RCC 7860 (cell line): ENCODE measurements at regions not wholly inside any gene's neighbourhood (a gene's known extent, or its start where the extent isn't known, plus 50 kb on each side); places are given as distances from the start of the nearest gene placed in this dataset.

Source experiments
- DNase-seq: peaks from one replicate; pipeline ENCODE4 v3.0.0-alpha.2; 2015; ENCODE audit warnings: low spot score
- FAIRE-seq: peaks from 2 replicates; lab custom pipeline; 2012; peaks lifted over from hg19 to GRCh38; lab: Jason Lieb, UNC

DNA sequence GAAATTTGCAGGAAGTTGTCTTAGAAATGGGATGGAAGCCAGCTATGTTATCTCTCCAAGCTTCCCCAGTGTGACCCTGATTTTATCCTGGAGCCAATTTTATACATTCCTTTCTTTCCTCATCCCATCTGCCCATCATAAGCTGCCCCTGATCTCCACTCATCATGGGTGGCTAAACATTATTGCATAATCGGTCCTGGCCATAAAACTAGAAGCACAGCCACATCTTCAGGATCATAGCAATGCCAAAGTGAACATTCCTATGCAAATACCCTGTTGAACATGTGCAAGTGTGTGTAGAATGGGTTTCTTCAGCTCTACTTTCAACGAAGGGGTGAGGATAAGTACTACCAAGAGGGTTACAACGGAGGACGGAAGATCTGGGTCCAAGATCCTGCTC is 50.6 kb upstream of the COG2 start:
- no peak for FAIRE-seq
- no peak for DNase-seq

DNA sequence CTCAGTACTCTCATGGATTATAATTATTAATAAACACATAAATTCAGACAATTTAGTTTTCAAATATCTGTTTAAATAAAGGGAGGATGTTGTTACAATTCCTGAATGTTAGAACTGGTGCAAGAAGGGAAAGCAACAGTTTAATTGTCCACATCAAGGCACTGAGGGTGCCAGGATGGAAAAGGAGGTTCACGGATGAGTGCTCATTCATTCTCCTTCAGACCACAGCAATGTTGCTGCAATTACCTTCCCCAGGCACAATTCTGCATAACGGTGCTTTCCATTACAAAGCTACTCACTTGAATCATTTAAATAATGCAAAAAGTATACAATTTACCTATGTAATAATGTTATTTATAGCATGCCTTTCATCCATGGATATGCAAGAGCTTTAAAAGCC is 52.3 kb upstream of the COG2 start:
- peak; percentile 85 for FAIRE-seq

DNA sequence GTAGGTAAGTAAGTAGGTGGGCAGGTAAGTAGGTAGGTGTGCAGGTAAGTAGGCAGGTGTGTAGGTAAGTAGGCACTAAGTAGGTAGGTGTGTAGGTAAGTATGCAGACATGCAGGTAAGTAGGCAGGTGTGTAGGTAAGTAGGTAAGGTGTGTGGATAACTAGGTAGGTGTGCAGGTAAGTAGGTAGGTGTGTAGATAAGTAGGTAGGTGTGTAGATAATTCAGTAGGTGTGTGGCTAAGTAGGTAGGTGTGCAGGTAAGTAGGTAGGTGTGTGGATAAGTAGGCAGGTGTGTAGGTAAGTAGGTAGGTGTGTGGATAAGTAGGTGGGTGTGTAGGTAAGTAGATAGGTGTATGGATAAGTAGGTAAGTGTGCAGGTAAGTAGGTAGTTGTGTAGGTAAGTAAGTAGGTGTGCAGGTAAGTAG is 53.9 kb upstream of the COG2 start:
- DNase-seq (no peak), FAIRE-seq (no peak)

More for the DNA sequence above, 52.3 kb upstream of the COG2 start:
- peak; percentile 3 for DNase-seq

DNA sequence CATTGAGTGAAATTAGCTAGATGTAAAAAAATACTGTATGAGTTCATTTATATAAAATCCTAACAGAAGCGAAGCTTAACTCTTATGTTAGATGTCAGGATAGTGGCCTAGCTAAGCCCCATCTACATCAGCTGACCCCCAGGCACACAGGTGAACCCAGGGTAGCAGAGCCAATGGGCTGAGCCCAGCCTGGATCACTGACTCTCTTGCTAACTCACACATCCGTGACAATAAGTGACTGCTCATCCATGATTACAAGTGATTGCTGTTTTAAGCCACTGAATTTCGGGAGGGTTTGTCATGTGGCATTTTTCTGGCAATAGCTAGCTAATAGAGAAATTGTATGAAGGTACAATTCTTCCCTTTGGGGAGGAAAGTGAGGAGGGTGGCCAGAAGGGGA is 55.2 kb upstream of the COG2 start:
- no peak for FAIRE-seq

DNA sequence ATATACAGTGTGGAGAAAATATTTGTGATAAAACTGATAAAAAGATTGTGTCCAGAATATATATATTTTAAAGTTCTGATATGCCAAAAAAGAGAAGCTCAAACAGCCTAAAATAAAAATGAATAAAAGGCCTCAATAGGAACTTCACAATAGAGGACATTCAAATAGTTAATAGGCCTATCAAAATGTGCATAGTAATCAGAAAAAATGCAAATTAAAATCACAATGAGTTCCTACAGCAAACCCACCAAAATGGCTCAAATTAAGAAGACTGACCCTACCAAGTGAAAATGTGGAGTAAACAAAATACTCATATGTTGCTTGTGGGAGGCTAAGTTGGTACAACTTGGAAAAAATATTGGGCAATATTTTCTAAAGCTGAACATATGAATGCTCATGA is 57.6 kb upstream of the COG2 start:
- DNase-seq (peak; percentile 2), FAIRE-seq (no peak)

More for the DNA sequence above, 55.2 kb upstream of the COG2 start:
- peak; percentile 3 for DNase-seq

DNA sequence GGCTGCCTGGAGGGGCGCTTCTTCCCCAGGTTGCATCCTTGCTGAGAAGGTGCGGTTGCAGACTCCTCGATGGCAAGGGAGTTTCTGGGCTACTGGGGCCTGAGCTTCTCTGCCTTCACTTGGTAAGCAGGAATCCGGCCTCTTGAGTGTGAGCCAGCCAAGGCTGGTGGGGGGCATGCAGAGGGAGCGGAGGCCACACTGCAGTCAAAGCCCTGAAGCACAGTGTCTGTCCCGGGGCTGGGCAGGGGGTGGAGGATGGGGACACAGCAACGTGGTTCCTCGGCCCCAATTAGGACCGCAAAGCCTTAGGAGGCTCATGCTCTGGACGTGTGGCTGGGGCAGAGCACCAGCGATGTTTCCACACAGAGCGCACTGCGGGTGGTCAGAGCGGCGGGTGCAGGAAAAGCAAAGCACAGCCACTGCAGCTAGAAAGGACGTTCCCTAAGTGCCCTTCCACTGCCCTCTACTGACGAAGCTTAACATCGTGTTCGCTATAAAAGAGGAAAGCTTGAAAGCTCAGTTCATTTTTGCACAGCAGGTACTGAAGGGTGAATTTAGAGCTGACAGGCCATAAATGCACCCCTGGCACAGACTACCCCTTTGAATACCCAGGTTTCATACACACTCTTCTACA is 60.7 kb upstream of the COG2 start:
- no peak for FAIRE-seq
- DNase-seq: no peak

DNA sequence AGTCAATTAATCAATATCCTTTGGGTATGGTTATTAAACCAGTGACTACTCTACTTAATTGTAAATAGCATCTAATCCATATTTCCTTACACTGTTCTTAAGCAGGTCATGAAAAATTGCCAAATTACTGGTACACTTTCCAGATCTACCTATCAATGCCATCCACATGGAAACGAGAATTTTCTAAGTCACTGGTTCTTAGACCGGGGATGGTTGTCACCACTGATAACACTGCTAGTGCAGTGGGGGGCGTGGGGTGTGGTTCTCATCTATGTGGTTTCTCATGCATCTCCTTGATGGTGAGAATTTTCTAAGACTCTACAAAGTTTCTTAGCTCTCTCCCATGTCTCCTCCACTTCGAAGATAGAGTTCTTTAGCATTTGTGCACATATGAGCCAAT is 63.7 kb upstream of the COG2 start:
- FAIRE-seq (no peak), DNase-seq (no peak)

DNA sequence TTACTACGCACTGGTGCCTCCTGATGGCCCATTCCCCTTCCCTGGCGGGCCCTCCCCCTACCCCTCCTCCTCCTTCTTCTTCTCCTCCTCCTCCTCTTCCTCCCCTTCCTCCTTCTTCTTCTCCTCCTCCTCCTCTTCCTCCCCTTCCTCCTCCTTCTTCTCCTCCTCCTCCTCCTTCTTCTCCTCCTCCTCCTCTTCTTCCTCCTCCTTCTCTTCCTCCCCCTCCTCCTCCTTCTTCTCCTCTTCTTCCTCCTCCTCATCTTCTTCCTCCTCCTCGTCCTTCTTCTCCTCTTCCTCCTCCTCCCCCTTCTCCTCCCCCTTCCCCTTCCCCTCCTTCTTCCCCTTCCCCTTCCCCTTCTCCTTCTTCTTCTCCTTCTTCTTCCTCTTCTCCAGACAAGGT is 64.7 kb upstream of the COG2 start:
- DNase-seq (no peak), FAIRE-seq (no peak)

DNA sequence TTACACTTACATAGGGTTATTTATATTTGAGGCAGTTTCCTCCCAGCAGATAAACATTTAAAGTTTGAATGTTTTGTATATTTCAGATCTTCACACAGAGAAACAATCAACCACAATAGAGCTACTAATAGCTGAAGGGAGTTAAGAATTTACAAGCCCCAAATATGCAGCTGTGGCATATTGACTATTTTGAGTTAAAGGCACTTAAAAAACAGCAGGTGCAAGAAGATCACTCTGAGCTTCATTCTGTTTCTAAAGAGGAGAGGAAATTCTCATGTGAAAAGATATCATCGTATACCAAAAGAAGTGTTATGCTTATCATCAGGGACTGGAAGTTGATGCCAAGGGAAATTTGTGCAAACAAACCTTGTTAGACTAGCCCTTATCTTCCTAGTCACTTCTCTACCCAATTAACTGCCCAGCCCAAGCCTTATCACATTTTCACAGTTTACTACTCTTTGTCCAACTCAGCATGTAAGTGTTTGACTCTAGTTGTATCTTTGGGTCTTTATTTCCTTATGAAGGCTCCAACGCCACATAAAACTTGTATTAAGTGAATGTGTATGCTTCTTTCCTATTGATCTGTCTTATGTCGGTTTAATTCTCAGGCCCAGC is 66.3 kb upstream of the COG2 start:
- no peak for DNase-seq
- no peak for FAIRE-seq

DNA sequence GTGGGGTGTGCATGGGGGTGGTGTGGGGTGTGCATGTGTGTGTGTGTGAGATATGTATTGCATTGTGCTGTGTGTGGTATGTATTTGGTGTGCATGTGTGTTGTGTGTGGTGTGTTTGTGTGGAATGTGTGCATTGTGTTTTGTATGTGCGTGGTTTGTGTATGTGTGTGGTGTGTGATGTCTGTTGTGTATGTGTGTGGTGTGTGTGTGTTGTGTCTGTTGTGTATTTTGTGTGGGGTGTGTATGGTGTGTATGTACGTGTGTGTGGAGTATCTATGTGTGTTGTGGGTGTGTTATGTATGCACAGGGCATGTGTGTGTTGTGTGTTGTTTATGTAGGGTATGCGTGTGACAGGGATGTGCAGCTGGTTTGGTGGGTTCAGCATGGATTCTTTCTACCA is 67.8 kb upstream of the COG2 start:
- no peak for DNase-seq
- no peak for FAIRE-seq

DNA sequence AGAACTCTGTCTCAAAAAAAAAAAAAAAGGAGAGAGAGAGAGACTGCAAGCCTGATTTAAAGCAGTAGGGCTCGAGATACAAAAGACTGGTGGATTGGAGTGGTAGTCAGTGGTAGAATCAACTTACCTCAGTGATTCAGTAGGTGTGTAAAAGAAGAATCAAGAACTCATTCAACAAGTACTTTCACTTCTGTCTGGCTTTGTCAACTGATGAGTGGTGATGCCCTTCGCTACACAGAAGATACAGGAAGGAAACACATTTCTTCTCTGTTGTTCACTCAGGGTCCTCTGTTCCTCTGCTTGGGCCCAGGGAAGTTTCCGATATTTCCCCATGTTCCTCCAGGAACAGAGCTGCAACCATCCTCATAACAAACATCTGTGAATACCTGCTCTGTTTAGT is 68.6 kb upstream of the COG2 start:
- FAIRE-seq (no peak), DNase-seq (no peak)

DNA sequence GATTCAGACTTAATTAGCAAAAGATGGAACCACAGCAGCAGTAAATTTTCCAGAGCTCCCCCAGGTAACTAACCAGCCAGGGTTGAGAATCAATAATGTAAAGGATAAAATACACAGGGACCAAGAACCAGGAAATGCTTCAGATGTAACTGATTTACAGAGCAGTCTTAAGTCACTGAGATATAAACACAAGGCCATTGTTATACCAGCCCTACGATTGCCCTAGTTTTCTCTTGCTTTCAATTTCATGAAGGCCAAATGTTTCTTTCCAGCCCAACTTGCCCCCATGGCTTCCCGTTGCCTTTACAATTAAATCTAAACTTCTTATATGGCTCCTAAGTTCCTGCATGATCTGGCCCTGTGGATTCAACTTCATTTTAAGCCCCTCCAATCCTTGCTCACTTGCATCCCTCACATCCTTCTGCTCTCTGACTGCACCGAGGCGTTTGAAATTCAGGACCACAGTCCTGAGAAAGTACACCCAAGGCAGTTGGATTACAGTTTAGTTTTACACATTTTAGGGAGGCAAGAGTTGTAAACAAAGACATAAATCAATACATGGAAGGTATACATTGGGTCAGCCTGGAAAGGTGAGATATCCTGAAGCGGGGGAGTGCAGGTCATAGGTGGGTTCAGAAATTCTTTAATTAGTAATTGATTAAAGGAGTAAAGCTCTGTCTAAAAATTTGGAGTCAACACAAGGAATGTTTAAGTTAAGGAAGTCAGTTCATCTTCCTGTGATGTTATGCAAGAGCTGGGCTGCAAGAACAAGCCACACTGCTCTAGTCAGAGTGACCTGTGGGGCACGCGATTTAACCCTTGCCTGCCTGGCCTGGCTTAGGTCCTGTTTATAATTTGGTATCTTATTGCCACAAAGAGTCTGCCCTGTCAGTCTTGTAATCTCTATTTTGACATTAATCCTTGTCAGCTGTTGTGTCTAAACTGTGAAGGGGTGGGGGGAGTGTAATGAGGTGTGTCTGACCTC is 69.9 kb upstream of the COG2 start:
- FAIRE-seq (peak; percentile 86), DNase-seq (peak; percentile 41)

DNA sequence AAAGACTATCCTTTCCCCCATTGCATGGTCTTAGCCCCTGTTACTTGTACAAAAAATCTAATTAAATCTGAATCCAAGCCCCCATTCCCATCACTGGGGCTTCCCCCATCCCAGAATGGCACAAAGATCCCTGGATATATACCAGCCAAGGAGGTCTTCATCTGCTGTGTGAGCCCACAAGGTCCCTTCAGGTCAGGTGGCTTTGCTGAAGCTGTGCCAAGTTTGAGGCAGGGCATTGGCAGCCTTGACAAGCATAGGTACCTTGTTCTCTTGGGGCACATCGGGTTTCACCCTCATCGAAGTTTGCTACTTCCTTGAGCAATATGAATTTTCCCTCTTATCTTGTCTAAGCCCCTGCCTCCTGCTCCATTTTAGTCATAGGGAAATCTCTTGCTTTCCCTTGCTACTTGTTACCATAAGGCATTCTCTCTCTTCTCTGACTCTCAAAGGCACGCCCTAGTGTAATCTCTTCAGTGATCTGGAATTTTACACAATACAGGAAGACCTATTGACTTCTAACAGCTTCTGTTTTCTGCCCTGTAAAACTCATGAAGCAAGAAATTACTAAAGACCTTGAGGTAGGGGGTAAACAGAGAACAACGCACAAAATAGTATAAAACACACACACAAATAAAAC is 71.4 kb upstream of the COG2 start:
- FAIRE-seq: no peak
- DNase-seq: no peak

DNA sequence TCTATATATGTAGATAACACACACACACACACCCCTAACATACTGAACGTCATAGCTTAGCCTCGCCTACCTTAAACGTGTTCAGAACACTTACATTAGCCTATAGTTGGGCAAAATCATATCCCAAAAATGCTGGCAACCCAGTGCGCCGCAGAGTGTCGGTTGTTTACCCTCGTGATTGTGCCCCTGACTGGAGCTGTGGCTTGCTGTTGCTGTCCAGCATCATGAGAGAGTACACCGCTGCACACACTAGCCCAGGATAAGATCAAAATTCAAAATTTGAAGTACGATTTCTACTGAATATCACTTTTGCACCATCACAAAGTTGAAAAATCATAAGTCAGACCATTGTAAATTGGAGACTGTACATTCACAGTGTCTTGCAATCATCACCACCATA is 73.1 kb upstream of the COG2 start:
- DNase-seq: no peak
- no peak for FAIRE-seq

DNA sequence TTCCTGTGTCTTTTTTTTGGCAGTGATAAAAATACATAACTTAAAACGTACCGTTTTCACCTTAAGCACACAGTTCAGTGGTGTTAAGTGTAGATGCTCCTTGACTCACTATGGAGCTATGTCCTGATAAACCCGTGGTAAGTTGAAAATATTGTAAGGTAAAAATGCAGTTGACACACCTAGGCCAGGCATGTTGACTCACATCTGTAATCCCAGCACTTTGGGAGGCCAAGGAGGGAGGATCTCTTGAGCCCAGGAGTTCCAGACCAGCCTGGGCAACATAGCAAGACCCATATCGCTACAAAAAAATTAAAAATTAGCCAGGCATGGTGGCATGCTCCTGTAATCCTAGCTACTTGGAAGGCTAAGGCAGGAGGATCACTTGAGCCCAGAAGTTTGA is 73.6 kb upstream of the COG2 start:
- no peak for FAIRE-seq
- DNase-seq: peak; percentile 28

DNA sequence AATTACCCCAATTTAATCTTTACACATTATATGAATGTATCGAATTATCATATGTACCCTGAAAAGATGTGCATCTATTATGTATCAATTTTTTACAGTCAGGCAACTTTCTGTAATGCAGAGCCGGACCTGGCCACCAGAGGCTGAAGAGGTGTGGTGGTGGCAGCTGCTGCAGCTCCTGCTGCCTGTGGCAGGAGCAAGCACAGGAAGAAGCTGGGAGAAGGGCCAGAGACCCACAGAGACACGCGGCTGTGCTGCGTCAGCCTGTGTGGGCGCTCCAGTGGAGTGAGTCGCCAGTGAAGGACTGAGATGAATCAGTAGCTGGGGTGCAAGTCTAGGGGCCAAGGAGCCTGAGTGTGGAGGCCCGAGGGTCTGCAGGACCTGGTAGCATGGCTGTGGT is 74.3 kb upstream of the COG2 start:
- peak; percentile 85 for DNase-seq
- FAIRE-seq: no peak

DNA sequence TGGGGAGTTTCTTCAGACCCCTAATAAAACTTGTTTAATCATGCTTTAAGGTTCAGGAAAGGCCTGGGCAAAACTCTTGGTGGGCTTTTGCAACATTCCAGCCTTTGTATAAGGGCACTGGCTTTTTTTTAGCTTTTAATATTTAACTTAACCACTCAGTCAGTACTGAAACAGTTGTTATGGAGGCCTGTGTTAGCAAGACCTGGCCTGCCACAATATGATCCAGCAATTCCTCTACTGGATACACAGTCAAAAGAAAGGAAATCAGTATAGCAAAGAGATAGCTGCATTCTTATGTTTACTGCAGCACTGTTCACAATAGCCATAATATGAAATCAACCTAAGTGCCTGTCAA is 75.1 kb upstream of the COG2 start:
- DNase-seq (peak; percentile 37), FAIRE-seq (no peak)

DNA sequence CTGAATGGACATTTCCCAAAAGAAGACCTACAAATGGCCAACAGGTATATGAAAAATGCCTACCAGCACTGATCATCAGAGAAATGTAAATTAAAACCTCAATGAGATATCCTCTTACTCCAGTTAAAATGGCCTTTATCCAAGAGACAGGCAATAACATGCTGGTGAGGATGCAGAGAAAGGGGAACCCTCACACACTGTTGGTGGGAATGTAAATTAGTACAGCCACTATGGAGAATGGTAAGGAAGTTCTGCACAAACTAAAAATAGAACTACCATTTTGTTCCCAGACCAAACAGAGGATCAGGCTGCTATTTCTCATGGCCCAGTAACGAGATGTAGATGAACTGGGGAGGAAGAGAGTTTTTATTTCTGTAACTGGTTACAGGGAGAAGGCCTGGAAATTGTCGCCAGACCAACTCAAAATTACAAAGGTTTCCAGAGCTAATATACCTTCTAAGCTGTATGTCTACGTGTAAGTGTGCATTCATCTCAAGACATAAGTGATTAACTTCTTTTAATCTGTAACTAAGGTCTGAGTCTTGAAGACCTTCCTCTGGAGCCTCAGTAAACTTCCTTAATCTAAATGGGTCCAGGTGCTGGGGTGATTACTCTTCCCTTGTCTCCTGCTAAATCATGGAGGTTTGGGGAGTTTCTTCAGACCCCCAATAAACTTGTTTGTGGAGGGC is 75.6 kb upstream of the COG2 start:
- FAIRE-seq (peak; percentile 96), DNase-seq (peak; percentile 46)

DNA sequence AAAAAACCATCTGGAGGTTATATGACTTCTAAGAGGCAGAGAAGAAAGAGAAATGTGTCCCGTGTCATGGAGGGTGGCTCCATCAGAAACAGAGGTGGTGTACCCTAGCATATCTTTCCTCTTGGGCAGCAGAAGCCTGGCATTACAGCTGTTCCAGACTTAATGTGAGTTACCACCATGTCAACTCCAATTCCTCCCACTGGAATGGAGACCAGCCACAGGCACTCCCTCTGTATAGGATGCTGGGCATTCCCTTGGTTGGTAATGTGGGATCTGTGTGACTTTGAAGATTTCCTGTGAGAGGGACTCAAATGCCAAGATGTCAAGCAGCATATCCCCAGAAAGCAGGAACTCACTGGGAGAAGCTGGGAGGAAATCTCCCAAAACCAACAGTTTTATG is 77.1 kb upstream of the COG2 start:
- FAIRE-seq (no peak), DNase-seq (no peak)

DNA sequence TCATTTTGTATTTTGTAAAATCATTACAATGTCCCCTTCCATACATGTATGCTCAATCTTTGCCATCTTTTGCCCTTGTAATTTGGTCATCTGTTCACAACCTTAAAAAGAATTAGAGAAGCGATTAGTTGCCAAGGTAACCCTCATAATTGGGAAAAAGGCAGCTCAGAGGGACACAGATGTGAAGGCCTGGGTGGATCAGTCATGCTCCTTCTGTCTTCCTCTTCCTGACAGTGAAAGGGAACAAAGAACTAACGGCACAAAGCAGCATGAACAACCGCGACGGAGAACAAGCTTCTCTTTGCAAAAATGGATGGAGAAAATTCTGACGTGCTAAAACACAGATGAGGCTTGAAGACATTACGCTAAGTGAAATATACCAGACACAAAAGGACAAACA is 78.7 kb upstream of the COG2 start:
- DNase-seq (no peak), FAIRE-seq (no peak)

DNA sequence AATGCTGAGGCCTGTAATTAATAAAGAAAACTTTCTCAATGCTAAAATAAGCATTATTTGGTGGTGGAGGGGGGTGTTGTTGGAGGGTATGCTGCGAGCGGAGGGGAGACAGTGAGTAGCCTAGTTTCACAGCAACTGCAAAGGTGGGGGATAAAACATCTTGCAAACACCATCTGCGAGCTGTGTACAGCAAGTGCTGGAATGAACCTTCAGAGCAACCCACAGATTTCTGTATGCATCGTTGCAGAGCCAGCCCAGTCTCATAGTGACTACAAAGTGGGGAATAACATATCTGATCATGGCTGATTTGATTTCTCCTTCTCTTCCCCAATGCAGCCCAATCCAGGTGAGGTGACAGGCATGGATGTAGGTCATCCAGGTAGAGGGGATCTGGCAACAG is 80.7 kb upstream of the COG2 start:
- FAIRE-seq (no peak), DNase-seq (no peak)
